Effector memory CD8-positive, alpha-beta T cell (primary cell): ENCODE measurements at regions not wholly inside any gene's neighbourhood (a gene's known extent, or its start where the extent isn't known, plus 50 kb on each side); places are given as distances from the start of the nearest gene placed in this dataset.

Experiments
- ATAC-seq: fragments of 150-1000 bp; cut with Tn5 transposase; replicated peaks from 2 replicates; pipeline ENCODE4 v1.10.0; 2021; ENCODE audit warnings: mild to moderate bottlenecking, moderate library complexity
- DNase-seq, 3 experiments: peaks; one replicate each; pipeline ENCODE4 v3.0.0; 2021
- H3K27ac Mint-ChIP-seq, 2 donors: one replicate each; pipeline ENCODE4 v1.8.0; 2022; ENCODE audit warnings: mild to moderate bottlenecking in 2 of 2, mixed read lengths in 2 of 2, moderate library complexity in 2 of 2
- H3K27me3 Mint-ChIP-seq, 2 donors: one replicate each; pipeline ENCODE4 v1.8.0; 2022; ENCODE audit warnings: mixed read lengths in 2 of 2
- H3K36me3 Mint-ChIP-seq: one replicate; pipeline ENCODE4 v1.8.0; 2022; ENCODE audit warnings: mild to moderate bottlenecking, moderate library complexity, mixed read lengths; ENCODE audit not compliant: insufficient read depth
- H3K4me1 Mint-ChIP-seq, 2 donors: one replicate each; pipeline ENCODE4 v1.8.0; 2022; ENCODE audit warnings: low read depth in 2 of 2, mixed read lengths in 2 of 2
- H3K4me3 Mint-ChIP-seq, 2 donors: one replicate each; pipeline ENCODE4 v1.8.0; 2022; ENCODE audit warnings: mild to moderate bottlenecking in 2 of 2, mixed read lengths in 2 of 2, moderate library complexity in 2 of 2
- H3K9me3 Mint-ChIP-seq, 2 donors: one replicate each; pipeline ENCODE4 v1.8.0; 2022; ENCODE audit warnings: mixed read lengths in 2 of 2

GRCh38 chr2:234665304-234665703, 168.4 kb upstream of the ARL4C start:
- DNase-seq (no peak), ATAC-seq (no peak)
- no peaks in the 10 kb centered on the region for H3K4me1 Mint-ChIP-seq
- H3K36me3 Mint-ChIP-seq, result no peaks in the 10 kb centered on the region
- peaks cover 43 to 49% of the 10 kb centered on the region in 2 donors for H3K27me3 Mint-ChIP-seq
- peaks cover 0 to 7% of the 10 kb centered on the region in 2 donors for H3K9me3 Mint-ChIP-seq
- no peak overlapping the region for H3K4me3 Mint-ChIP-seq
- no peak overlapping the region for H3K27ac Mint-ChIP-seq

DNA sequence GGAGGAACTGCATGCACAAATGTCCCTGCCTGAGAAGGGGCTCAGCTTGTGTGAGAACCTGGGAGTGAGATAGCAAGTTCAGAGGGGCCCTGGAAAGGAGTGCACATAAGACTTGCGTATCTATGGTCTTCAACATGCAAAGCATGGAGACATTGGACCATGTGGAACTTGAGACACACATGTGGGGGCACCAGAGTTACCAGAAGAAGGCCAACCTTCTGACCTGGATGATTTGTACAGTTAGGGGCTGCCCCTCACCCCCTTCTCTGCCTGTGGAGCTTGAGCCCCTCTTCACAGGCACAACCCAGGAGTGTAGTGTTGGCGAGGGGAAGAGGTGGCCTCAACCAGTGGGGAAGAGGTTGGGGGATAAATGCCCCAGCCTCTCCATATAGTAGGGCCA, 165.0 kb upstream of the ARL4C start:
- Mint-ChIP-seq H3K36me3 (no peaks in the 10 kb centered on the region), H3K4me3 (no peak overlapping the region), H3K9me3 (peaks cover 0 to 7% of the 10 kb centered on the region in 2 donors), H3K27ac (no peak overlapping the region), H3K4me1 (no peaks in the 10 kb centered on the region), H3K27me3 (peaks cover 23 to 37% of the 10 kb centered on the region in 2 donors)
- no peak for ATAC-seq
- DNase-seq, result no peak

DNA sequence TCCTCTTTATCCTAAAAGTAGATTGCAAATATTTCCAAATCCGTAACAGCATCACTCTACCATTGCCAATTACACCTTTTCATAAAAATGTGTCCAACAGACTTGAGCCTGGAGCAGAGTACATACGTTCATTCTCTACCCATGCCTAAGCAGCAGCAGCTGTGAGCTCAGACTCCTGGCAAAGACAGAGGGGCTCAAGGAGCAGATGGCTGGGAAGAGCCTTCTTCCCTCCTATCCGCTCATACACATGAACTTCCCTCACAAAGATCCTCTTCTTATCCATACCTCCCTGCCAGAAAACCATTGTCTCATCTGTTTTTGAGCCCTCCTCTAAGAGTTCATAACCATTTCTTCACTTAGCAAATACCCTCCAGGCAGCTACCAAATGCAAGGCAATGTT, 164.3 kb upstream of the ARL4C start:
- ATAC-seq (no peak), DNase-seq (no peak)
- Mint-ChIP-seq H3K4me3 (no peak overlapping the region), H3K27me3 (peaks cover 16 to 37% of the 10 kb centered on the region in 2 donors), H3K36me3 (no peaks in the 10 kb centered on the region), H3K4me1 (no peaks in the 10 kb centered on the region), H3K27ac (no peak overlapping the region), H3K9me3 (peaks cover 0 to 7% of the 10 kb centered on the region in 2 donors)

GRCh38 chr2:234655706-234656105, 158.8 kb upstream of the ARL4C start:
- ATAC-seq (no peak), DNase-seq (no peak)
- H3K36me3 Mint-ChIP-seq, result no peaks in the 10 kb centered on the region
- H3K9me3 Mint-ChIP-seq, result no peaks in the 10 kb centered on the region
- peaks cover 30 to 52% of the 10 kb centered on the region in 2 donors for H3K27me3 Mint-ChIP-seq
- no peak overlapping the region for H3K4me3 Mint-ChIP-seq
- H3K27ac Mint-ChIP-seq, result no peak overlapping the region
- H3K4me1 Mint-ChIP-seq, result no peaks in the 10 kb centered on the region

- no peak for DNase-seq
- ATAC-seq, result no peak
- Mint-ChIP-seq H3K27ac (no peak overlapping the region), H3K4me3 (no peak overlapping the region), H3K36me3 (no peaks in the 10 kb centered on the region), H3K27me3 (peaks cover 40 to 48% of the 10 kb centered on the region in 2 donors), H3K4me1 (no peaks in the 10 kb centered on the region), H3K9me3 (no peaks in the 10 kb centered on the region)
These were observed 154.0 kb upstream of the ARL4C start for GRCh38 chr2:234650911-234651310.

DNA sequence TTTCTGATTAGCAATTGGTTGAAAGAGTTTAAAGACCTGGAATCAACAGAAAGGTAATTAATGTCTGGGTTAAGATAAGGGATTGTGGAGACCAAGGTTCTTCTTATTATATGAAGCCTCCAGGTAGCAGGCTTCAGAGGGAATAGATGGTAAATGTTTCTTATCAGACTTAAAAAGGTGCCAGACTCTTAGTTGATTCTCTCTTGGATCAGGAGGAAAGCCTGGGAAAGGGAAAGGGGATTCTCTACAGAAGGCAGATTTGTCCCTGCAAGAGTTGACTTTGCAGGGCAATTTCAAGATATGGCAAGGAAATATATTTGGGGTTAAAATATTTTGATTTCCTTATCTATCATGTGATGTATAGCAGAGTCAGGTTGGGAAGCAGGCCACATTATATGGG, 153.1 kb upstream of the ARL4C start:
- no peak for DNase-seq
- Mint-ChIP-seq H3K9me3 (no peaks in the 10 kb centered on the region), H3K4me1 (no peaks in the 10 kb centered on the region), H3K27me3 (peaks cover 40 to 44% of the 10 kb centered on the region in 2 donors), H3K4me3 (no peak overlapping the region), H3K36me3 (no peaks in the 10 kb centered on the region), H3K27ac (no peak overlapping the region)
- no peak for ATAC-seq

GRCh38 chr2:234643407-234643806, 146.5 kb upstream of the ARL4C start:
- Mint-ChIP-seq H3K9me3 (peaks cover 0 to 4% of the 10 kb centered on the region in 2 donors), H3K27ac (no peak overlapping the region), H3K4me1 (no peaks in the 10 kb centered on the region), H3K4me3 (no peak overlapping the region), H3K36me3 (no peaks in the 10 kb centered on the region), H3K27me3 (peaks cover 20 to 26% of the 10 kb centered on the region in 2 donors)
- no peak for DNase-seq
- ATAC-seq, result no peak

- Mint-ChIP-seq H3K9me3 (peaks cover 0 to 4% of the 10 kb centered on the region in 2 donors), H3K4me1 (no peaks in the 10 kb centered on the region), H3K4me3 (no peak overlapping the region), H3K27me3 (peaks cover 22 to 26% of the 10 kb centered on the region in 2 donors), H3K27ac (no peak overlapping the region), H3K36me3 (no peaks in the 10 kb centered on the region)
- no peak for ATAC-seq
- DNase-seq, result no peak
These were observed 144.2 kb upstream of the ARL4C start for GRCh38 chr2:234641086-234641485.

DNA sequence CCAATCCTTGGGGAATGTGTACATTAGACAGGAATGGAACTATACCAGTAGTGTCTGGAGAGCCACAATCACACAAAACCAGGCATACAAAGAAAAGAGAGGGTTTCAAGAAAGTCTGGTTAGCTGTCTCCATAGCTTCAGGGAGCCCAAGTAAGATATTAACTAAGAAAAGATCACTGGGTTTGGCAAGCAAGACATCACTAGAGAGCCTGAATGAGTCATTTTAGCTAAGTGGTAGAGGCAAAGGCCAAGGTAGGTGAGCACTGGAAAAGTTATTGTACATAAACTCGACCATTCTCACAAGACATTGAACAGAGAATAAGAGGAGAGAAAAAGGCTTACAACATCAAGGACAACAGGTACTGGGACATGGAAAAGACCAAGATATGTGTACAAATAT, 143.8 kb upstream of the ARL4C start:
- no peaks in the 10 kb centered on the region for H3K4me1 Mint-ChIP-seq
- peaks cover 0 to 4% of the 10 kb centered on the region in 2 donors for H3K9me3 Mint-ChIP-seq
- H3K4me3 Mint-ChIP-seq, result no peak overlapping the region
- ATAC-seq (no peak), DNase-seq (no peak)
- H3K27ac Mint-ChIP-seq, result no peak overlapping the region
- no peaks in the 10 kb centered on the region for H3K36me3 Mint-ChIP-seq
- peaks cover 26% of the 10 kb centered on the region in 2 donors for H3K27me3 Mint-ChIP-seq

DNA sequence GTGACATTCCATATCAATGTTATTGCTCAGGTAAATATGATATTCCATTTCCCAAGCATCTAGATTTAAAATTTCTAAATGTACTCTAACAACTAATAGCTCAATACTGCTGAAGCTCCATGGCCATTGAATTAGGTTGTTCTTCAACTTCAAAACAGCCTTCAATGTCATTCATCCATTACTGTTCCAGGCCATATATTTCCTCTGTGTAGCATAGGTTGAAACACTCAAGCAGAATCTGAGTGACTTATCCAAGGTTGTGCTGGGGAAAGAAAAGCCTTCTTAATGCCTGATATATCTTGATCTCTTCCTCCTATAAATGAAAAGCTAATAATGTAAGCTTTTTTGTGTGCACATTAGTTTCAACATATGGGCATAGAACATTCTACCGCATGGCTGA, 142.1 kb upstream of the ARL4C start:
- no peak overlapping the region for H3K4me3 Mint-ChIP-seq
- H3K27ac Mint-ChIP-seq, result no peak overlapping the region
- DNase-seq (no peak), ATAC-seq (no peak)
- H3K9me3 Mint-ChIP-seq, result peaks cover 0 to 4% of the 10 kb centered on the region in 2 donors
- peaks cover 28 to 37% of the 10 kb centered on the region in 2 donors for H3K27me3 Mint-ChIP-seq
- no peaks in the 10 kb centered on the region for H3K4me1 Mint-ChIP-seq
- no peaks in the 10 kb centered on the region for H3K36me3 Mint-ChIP-seq

GRCh38 chr2:234635284-234635683, 138.4 kb upstream of the ARL4C start:
- ATAC-seq, result no peak
- H3K9me3 Mint-ChIP-seq, result no peaks in the 10 kb centered on the region
- H3K4me1 Mint-ChIP-seq, result no peaks in the 10 kb centered on the region
- H3K36me3 Mint-ChIP-seq, result no peaks in the 10 kb centered on the region
- no peak overlapping the region for H3K4me3 Mint-ChIP-seq
- no peak overlapping the region for H3K27ac Mint-ChIP-seq
- no peak for DNase-seq
- H3K27me3 Mint-ChIP-seq, result peaks cover 36 to 46% of the 10 kb centered on the region in 2 donors

DNA sequence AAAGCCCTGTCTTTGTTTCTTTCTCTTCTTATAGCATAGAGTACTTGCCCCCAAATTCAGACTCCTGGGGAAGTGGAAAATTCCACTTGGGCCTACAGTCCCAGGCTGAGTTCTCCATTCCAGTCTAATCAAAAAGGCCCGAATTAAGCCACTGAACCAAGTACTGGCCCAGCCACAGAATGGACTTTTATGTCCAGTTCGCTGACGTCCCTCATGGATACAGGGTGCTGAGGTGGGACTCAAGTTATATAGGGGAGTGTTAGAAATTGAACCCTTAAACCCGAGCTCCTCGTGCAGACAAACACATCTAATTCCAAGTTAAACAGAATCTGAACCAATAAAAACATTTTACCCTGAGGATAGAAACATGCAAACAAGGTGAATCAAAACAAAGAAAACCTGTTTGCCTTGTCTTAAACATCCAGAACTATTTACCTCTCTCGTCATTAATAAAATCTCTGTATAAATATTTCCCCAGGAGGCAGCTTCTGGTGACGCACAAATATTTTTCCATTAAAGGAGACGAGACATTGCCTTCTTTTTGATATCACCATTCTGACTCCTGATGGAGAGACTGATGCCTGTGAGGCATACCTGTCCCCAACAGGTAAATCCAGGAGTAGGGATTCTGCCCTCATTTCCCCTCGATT, 136.8 kb upstream of the ARL4C start:
- Mint-ChIP-seq H3K36me3 (no peaks in the 10 kb centered on the region), H3K4me3 (no peak overlapping the region), H3K9me3 (no peaks in the 10 kb centered on the region), H3K27me3 (peaks cover 40 to 51% of the 10 kb centered on the region in 2 donors), H3K4me1 (no peaks in the 10 kb centered on the region), H3K27ac (no peak overlapping the region)
- ATAC-seq, result no peak
- no peak for DNase-seq

- Mint-ChIP-seq H3K9me3 (no peaks in the 10 kb centered on the region), H3K4me3 (no peak overlapping the region), H3K27ac (no peak overlapping the region), H3K4me1 (no peaks in the 10 kb centered on the region), H3K27me3 (peaks cover 45 to 56% of the 10 kb centered on the region in 2 donors), H3K36me3 (no peaks in the 10 kb centered on the region)
- DNase-seq, result no peak
- no peak for ATAC-seq
These were observed 135.9 kb upstream of the ARL4C start for GRCh38 chr2:234632527-234633391.
